Naive thymus-derived CD4-positive, alpha-beta T cell (primary cell): ENCODE measurements at regions not wholly inside any gene's neighbourhood (a gene's known extent, or its start where the extent isn't known, plus 50 kb on each side); places are given as distances from the start of the nearest gene placed in this dataset.

Experiments
- ATAC-seq: fragments of 150-1000 bp; cut with Tn5 transposase; 2 replicates; pipeline ENCODE4 v1.10.0; 2021; ENCODE audit warnings: mild to moderate bottlenecking, moderate library complexity
- CTCF ChIA-PET: fragments of 350-600 bp; sonication (Branson Sonifier 250); formaldehyde crosslinking; loops from one replicate; lab custom pipeline; 2021; ENCODE audit warnings: antibody characterized with exemption; lab: Charles Lee
- POLR2A ChIA-PET: fragments of 350-600 bp; sonication (Branson Sonifier 250); formaldehyde crosslinking; loops from one replicate; lab custom pipeline; 2021; ENCODE audit warnings: antibody characterized with exemption, inconsistent platforms; lab: Charles Lee
- DNase-seq, 9 donors: peaks; one replicate each; pipeline versions ENCODE4 v3.0.0 to v3.0.0-alpha.2; 2020 to 2022; ENCODE audit warnings: mixed read lengths in 1 of 9
- H3K27ac ChIP-seq: one replicate; pipeline ENCODE4 v1.7.0; 2013; ENCODE audit warnings: mild to moderate bottlenecking, low read depth, low read length, moderate library complexity
- H3K27me3 ChIP-seq, 2 donors: one replicate each; pipeline ENCODE4 v1.7.0; 2013; ENCODE audit warnings: low read length in 2 of 2, mild to moderate bottlenecking in 2 of 2, moderate library complexity in 2 of 2; ENCODE audit not compliant: control insufficient read depth in 2 of 2, insufficient read depth in 2 of 2
- H3K36me3 ChIP-seq, 3 experiments: 1 replicate in 2 of 3; 2 replicates in 1 of 3; pipeline ENCODE4 v1.7.0; 2013; ENCODE audit warnings: low read length in 3 of 3, mild to moderate bottlenecking in 3 of 3, moderate library complexity in 1 of 3; ENCODE audit not compliant: insufficient read depth in 3 of 3, control insufficient read depth in 2 of 3
- H3K4me1 ChIP-seq, 2 donors: one replicate each; pipeline ENCODE4 v1.7.0; 2013; ENCODE audit warnings: low read length in 2 of 2, mild to moderate bottlenecking in 2 of 2, moderate library complexity in 1 of 2; ENCODE audit not compliant: control insufficient read depth in 2 of 2, insufficient read depth in 2 of 2
- H3K4me3 ChIP-seq: 2 replicates; pipeline ENCODE4 v1.7.0; 2013; ENCODE audit warnings: mild to moderate bottlenecking, low read length
- H3K9me3 ChIP-seq, 3 experiments: 1 replicate in 2 of 3; 2 replicates in 1 of 3; pipeline ENCODE4 v1.7.0; 2013; ENCODE audit warnings: low read length in 3 of 3; ENCODE audit not compliant: control insufficient read depth in 2 of 3
- H3K27ac Mint-ChIP-seq, 9 donors: one replicate each; pipeline ENCODE4 v1.8.0; 2020 to 2022; ENCODE audit warnings: mixed read lengths in 9 of 9, mild to moderate bottlenecking in 8 of 9, moderate library complexity in 5 of 9, inconsistent platforms in 2 of 9
- H3K27me3 Mint-ChIP-seq, 5 donors: one replicate each; pipeline ENCODE4 v1.8.0; 2021 to 2022; ENCODE audit warnings: mixed read lengths in 5 of 5, mild to moderate bottlenecking in 1 of 5
- H3K36me3 Mint-ChIP-seq, 5 donors: one replicate each; pipeline ENCODE4 v1.8.0; 2020 to 2022; ENCODE audit warnings: mixed read lengths in 5 of 5, mild to moderate bottlenecking in 3 of 5, inconsistent platforms in 1 of 5
- H3K4me1 Mint-ChIP-seq, 7 donors: one replicate each; pipeline ENCODE4 v1.8.0; 2020 to 2022; ENCODE audit warnings: mixed read lengths in 7 of 7, mild to moderate bottlenecking in 3 of 7, inconsistent platforms in 1 of 7
- H3K4me3 Mint-ChIP-seq, 10 donors: one replicate each; pipeline ENCODE4 v1.8.0; 2020 to 2022; ENCODE audit warnings: mild to moderate bottlenecking in 10 of 10, mixed read lengths in 10 of 10, moderate library complexity in 6 of 10, inconsistent platforms in 2 of 10
- H3K9me3 Mint-ChIP-seq, 11 donors: one replicate each; pipeline ENCODE4 v1.8.0; 2020 to 2022; ENCODE audit warnings: mixed read lengths in 11 of 11, mild to moderate bottlenecking in 4 of 11, inconsistent platforms in 1 of 11, moderate library complexity in 1 of 11
- intact Hi-C, 2 donors: fragments of 100-400 bp; cut with micrococcal nuclease; formaldehyde crosslinking; loops; one replicate each; pipeline ENCODE4 v1.15.1; 2023

DNA sequence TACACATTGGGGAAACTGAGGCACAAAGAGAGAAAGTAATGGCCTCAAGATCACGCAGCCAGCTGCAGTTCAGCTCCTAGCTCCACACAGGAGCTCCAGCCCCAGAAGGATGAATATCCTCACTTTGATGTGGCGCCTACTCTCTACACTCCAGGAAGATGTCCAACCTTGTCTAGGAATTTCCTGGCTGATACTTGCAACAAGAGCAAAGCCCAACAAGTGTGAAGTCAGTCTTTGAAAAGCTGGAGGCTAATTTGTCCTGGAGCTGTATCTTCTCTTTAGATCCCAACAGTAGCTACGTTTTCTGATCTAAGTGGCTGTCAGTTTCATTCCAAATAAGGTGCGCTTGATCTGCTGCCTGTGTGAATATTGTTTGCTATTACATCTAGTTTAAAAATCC, 344.9 kb downstream of the PTPRU start:
- POLR2A ChIA-PET = no interaction called here
- H3K36me3 Mint-ChIP-seq = no peaks in the 10 kb centered on the region
- ATAC-seq (no peak), DNase-seq (no peak)
- intact Hi-C loops = no loop called here
- H3K4me1 Mint-ChIP-seq = no peaks in the 10 kb centered on the region
- Histone ChIP-seq H3K27ac (no peak overlapping the region), H3K36me3 (no peaks in the 10 kb centered on the region), H3K9me3 (no peaks in the 10 kb centered on the region), H3K4me1 (no peaks in the 10 kb centered on the region), H3K27me3 (no peaks in the 10 kb centered on the region), H3K4me3 (no peak overlapping the region)
- H3K27ac Mint-ChIP-seq = no peak overlapping the region
- CTCF ChIA-PET = no interaction called here
- H3K9me3 Mint-ChIP-seq = no peaks in the 10 kb centered on the region
- H3K27me3 Mint-ChIP-seq = peaks cover 0 to 38% (median 22%) of the 10 kb centered on the region in 5 donors
- H3K4me3 Mint-ChIP-seq = no peak overlapping the region

GRCh38 chr1:29579821-29580425, 343.6 kb downstream of the PTPRU start:
- H3K4me1 ChIP-seq = no peaks in the 10 kb centered on the region
- H3K36me3 Mint-ChIP-seq = no peaks in the 10 kb centered on the region
- H3K27ac Mint-ChIP-seq = no peak overlapping the region
- no peaks in the 10 kb centered on the region for H3K9me3 ChIP-seq
- intact Hi-C loops = no loop called here
- no peaks in the 10 kb centered on the region for H3K36me3 ChIP-seq
- H3K27me3 Mint-ChIP-seq = peaks cover 0 to 32% (median 20%) of the 10 kb centered on the region in 5 donors
- H3K27ac ChIP-seq = no peak overlapping the region
- H3K4me3 Mint-ChIP-seq = no peak overlapping the region
- no peak overlapping the region for H3K4me3 ChIP-seq
- H3K9me3 Mint-ChIP-seq = no peaks in the 10 kb centered on the region
- DNase-seq (no peak), ATAC-seq (no peak)
- no peaks in the 10 kb centered on the region for H3K4me1 Mint-ChIP-seq
- POLR2A ChIA-PET = no interaction called here
- no peaks in the 10 kb centered on the region for H3K27me3 ChIP-seq
- CTCF ChIA-PET = no interaction called here

DNA sequence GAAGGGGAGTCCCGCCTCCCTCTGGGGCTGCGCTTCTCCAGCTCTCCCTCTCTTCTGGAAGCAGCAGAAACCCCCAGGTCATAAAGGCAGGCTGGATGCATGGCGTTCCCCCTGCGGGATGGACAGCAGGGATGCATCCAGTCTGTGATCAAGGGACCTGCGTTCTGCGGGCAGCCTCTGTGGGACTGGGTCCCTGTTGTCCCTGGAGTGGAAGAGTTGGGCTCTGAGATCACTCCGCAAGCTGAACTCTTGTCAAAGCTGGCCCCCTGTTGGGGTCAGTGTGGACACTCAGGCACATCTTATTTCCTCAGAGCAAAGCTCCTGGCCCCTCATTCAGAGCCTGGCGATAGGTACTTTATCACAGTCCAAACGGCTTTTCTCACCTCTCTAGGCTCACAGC, 341.2 kb downstream of the PTPRU start:
- Histone ChIP-seq H3K27me3 (no peaks in the 10 kb centered on the region), H3K4me1 (no peaks in the 10 kb centered on the region), H3K36me3 (no peaks in the 10 kb centered on the region), H3K4me3 (no peak overlapping the region), H3K27ac (no peak overlapping the region), H3K9me3 (no peaks in the 10 kb centered on the region)
- ChIA-PET CTCF (no interaction called here), POLR2A (no interaction called here)
- H3K9me3 Mint-ChIP-seq = no peaks in the 10 kb centered on the region
- intact Hi-C loops = no loop called here
- no peak overlapping the region for H3K4me3 Mint-ChIP-seq
- H3K27ac Mint-ChIP-seq = no peak overlapping the region
- H3K27me3 Mint-ChIP-seq = peaks cover 0 to 16% (median 6%) of the 10 kb centered on the region in 5 donors
- no peaks in the 10 kb centered on the region for H3K36me3 Mint-ChIP-seq
- H3K4me1 Mint-ChIP-seq = no peaks in the 10 kb centered on the region
- no peak for DNase-seq
- no peak for ATAC-seq

DNA sequence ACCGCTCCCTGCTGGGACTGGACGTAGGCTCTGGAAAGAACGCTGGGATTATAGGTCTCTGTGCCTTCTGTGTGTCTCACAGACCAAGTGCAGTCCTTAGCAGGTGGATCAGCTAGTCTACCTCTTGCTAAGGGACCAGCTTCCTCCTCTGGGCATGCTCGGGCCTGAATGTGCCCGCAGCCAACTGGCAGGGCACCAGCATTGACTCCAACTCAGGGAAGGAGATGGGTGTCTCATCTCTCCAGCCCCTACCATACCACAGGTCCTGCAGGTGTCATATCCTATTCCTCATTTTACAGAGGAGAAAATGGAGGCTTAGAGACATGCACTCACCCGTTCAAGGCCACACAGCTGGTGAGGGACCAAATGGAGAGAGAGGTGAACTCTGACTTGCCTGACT, 340.2 kb downstream of the PTPRU start:
- Mint-ChIP-seq H3K27me3 (peaks cover 0 to 20% (median 0%) of the 10 kb centered on the region in 5 donors), H3K9me3 (no peaks in the 10 kb centered on the region), H3K27ac (no peak overlapping the region), H3K4me3 (no peak overlapping the region), H3K36me3 (no peaks in the 10 kb centered on the region), H3K4me1 (no peaks in the 10 kb centered on the region)
- ChIA-PET POLR2A (no interaction called here), CTCF (no interaction called here)
- no peak for ATAC-seq
- H3K36me3 ChIP-seq = no peaks in the 10 kb centered on the region
- no peaks in the 10 kb centered on the region for H3K9me3 ChIP-seq
- no peaks in the 10 kb centered on the region for H3K27me3 ChIP-seq
- DNase-seq = no peak
- no peaks in the 10 kb centered on the region for H3K4me1 ChIP-seq
- H3K27ac ChIP-seq = no peak overlapping the region
- H3K4me3 ChIP-seq = no peak overlapping the region
- intact Hi-C loops = no loop called here

GRCh38 chr1:29575826-29576225, 339.5 kb downstream of the PTPRU start:
- no peaks in the 10 kb centered on the region for H3K4me1 Mint-ChIP-seq
- Histone ChIP-seq H3K27me3 (no peaks in the 10 kb centered on the region), H3K27ac (no peak overlapping the region), H3K36me3 (no peaks in the 10 kb centered on the region), H3K4me1 (no peaks in the 10 kb centered on the region), H3K4me3 (no peak overlapping the region), H3K9me3 (no peaks in the 10 kb centered on the region)
- no peaks in the 10 kb centered on the region for H3K9me3 Mint-ChIP-seq
- intact Hi-C loops = no loop called here
- H3K4me3 Mint-ChIP-seq = no peak overlapping the region
- no peak for DNase-seq
- no peak overlapping the region for H3K27ac Mint-ChIP-seq
- CTCF ChIA-PET = no interaction called here
- H3K27me3 Mint-ChIP-seq = peaks cover 0 to 20% (median 0%) of the 10 kb centered on the region in 5 donors
- no peaks in the 10 kb centered on the region for H3K36me3 Mint-ChIP-seq
- no peak for ATAC-seq
- POLR2A ChIA-PET = no interaction called here

GRCh38 chr1:29575277-29575676, 339.0 kb downstream of the PTPRU start:
- Mint-ChIP-seq H3K27me3 (peaks cover 0 to 18% (median 0%) of the 10 kb centered on the region in 5 donors), H3K27ac (no peak overlapping the region), H3K9me3 (peaks cover 0 to under 1% (median 0%) of the 10 kb centered on the region in 11 donors), H3K4me3 (no peak overlapping the region), H3K36me3 (no peaks in the 10 kb centered on the region), H3K4me1 (peaks cover 0 to under 1% (median 0%) of the 10 kb centered on the region in 7 donors)
- H3K36me3 ChIP-seq = no peaks in the 10 kb centered on the region
- no peaks in the 10 kb centered on the region for H3K27me3 ChIP-seq
- intact Hi-C loops = no loop called here
- H3K9me3 ChIP-seq = no peaks in the 10 kb centered on the region
- H3K27ac ChIP-seq = no peak overlapping the region
- ATAC-seq (no peak), DNase-seq (no peak)
- ChIA-PET POLR2A (no interaction called here), CTCF (no interaction called here)
- no peak overlapping the region for H3K4me3 ChIP-seq
- no peaks in the 10 kb centered on the region for H3K4me1 ChIP-seq

GRCh38 chr1:29574871-29575270, 338.5 kb downstream of the PTPRU start:
- Mint-ChIP-seq H3K4me1 (peaks cover 0 to 2% (median 0%) of the 10 kb centered on the region in 7 donors), H3K27ac (no peak overlapping the region), H3K9me3 (peaks cover 0 to 5% (median 0%) of the 10 kb centered on the region in 11 donors), H3K27me3 (peaks cover 0 to 22% (median 0%) of the 10 kb centered on the region in 5 donors), H3K4me3 (no peak overlapping the region), H3K36me3 (no peaks in the 10 kb centered on the region)
- ATAC-seq (no peak), DNase-seq (no peak)
- Histone ChIP-seq H3K36me3 (no peaks in the 10 kb centered on the region), H3K4me3 (no peak overlapping the region), H3K4me1 (no peaks in the 10 kb centered on the region), H3K9me3 (no peaks in the 10 kb centered on the region), H3K27ac (no peak overlapping the region), H3K27me3 (no peaks in the 10 kb centered on the region)
- intact Hi-C loops = no loop called here
- POLR2A ChIA-PET = no interaction called here
- CTCF ChIA-PET = no interaction called here
